NOMO-1 treated with DMSO at 0.1 percent for 48 hours (cell line): ENCODE measurements at regions not wholly inside any gene's neighbourhood (a gene's known extent, or its start where the extent isn't known, plus 50 kb on each side); places are given as distances from the start of the nearest gene placed in this dataset.
A peak's percentile ranks its signal among the peaks of the same experiment; 100 is the strongest.
"Not testable (repeated sequence)": the region's sequence is repeated elsewhere in the genome, so short reads cannot be mapped to it uniquely, and the experiment has no call there.

ENCODE experiments used
- DNase-seq: peaks from one replicate; lab custom pipeline; 2025; ENCODE audit not compliant: unreplicated experiment; lab: John Stamatoyannopoulos, UW

DNA sequence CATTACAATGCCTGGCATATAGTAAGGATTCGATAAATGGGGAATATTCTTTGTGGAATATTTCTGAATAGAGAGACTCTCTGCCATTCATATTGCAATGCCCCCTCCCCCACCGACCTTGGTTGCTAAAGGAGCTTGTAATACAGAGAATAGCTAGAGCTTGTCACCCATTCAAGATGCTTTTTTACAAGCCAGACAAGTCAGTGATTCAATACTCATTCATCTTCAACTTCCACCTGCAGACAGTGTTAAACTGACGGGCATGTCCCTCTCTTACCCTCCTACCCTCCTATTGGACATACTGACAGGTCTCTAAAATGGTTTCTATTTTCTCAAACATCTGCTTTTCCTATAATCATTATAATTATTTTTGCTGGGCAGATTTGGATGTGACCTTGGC is 257.4 kb downstream of the KCNJ2 start:
- DNase-seq, result no peak

DNA sequence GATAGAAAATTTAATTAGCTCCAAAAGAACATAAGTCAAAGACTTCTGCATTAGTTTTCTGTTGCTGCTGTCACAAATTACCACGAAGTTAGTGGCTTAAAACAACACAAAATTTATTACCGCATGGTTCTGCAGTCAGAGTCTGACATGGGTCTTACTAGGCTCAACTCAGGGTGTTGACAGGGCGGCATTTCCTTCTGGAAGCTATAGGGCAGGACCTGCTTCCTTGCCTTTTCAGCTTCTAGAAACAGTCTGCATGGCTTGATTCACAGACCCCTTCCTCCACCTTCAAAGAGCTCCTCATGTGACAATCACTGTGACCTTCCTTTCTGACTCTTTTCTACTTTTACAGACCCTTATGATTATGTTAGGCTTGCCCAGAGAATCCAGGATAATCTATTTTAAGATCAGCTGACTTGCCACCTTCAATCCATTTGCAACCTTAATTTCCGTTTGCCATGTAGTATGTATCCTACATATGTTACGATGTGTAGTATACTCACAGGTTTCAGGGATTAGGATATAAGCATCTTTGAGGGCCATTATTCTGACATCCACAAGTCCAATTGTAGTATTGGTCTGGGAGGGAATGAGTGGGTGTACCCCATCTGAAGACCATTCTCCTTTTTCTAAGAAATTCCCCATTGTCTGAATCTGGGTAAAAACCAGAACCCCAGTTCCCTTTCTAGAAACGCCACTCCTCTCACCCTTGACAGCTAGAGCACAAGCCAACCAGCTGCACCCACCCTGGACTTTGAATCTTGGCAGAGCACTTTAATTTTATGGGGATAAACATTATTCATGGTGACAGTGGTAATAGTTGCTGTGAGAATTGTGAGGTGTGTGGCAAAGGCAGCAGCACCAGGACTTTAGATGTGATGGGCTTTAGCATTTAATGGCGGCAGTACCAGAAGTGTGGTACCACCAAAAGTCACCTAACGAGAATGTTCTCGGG is 265.5 kb downstream of the KCNJ2 start:
- DNase-seq, result no peak

DNA sequence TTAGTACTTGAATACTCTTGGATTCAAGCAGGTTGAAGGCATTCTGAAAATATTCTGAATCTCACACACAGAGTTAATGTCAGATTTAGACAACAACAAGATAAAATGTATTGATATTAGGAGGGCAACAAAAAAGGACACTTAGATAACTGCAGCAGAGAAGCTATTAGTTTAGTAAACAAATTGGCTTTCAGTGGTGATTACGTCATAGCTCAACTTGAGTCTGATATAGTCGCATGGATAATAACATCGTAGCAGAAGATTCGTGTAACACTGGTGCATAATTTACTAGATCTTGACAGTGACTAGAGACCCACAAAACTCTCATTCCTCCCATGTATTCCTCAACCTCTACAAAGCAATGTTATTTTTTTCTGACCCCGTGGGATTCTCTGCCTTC is 268.3 kb downstream of the KCNJ2 start:
- no peak for DNase-seq

DNA sequence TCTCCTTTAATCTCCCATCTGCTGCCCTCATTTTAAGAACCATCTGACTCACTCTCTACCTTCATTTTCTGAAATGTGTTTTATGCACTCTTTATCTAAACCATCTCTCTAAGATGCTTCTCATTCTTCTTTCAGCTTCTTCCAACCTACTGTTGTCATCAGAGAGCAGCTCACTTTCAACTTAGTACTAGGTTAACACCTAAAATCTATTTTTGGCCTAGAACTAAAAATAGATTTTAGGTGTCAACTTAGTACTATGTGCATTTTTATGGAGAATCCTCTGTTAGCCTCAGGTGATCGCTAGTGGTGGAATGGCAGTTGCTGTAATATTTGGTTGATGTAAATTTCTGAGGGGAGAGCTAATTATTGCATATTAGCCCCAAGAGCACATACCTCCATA is 277.1 kb downstream of the KCNJ2 start:
- DNase-seq, result no peak

DNA sequence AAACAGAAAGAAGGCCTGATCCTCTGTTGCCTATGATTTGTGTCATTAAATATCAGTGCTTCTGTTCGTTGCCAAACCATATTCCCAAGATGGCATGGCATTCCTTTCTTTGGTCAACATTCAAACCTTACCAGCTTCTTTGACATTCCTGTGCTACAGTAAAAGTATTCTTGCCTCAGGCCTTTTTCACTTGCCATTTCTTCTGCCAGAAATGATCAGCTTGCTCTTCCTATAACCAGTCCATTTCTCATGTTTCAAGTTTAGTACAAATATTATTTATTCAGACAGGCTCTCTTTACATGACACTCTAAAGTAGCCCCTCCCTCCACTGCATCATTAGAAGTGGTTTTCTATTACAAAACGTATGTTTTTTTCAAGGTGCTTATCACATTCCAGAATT is 278.3 kb downstream of the KCNJ2 start:
- no peak for DNase-seq

DNA sequence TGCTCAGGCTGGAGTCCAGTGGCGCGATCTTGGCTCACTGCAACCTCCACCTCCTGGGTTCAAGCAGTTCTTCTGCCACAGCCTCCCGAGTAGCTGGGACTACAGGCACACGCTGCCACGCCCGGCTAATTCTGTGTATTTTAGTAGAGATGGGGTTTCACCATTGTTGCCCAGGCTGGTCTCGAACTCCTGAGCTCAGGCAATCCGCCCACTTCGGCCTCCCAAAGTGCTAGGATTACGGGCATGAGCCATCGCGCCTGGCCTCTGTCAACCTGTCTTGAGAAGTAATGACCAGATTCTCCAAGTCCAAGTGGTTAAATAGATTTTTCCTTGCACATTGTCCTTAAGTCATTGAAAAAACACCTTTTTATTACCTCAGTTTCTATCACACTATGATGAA is 283.7 kb downstream of the KCNJ2 start:
- not testable (repeated sequence) for DNase-seq

DNA sequence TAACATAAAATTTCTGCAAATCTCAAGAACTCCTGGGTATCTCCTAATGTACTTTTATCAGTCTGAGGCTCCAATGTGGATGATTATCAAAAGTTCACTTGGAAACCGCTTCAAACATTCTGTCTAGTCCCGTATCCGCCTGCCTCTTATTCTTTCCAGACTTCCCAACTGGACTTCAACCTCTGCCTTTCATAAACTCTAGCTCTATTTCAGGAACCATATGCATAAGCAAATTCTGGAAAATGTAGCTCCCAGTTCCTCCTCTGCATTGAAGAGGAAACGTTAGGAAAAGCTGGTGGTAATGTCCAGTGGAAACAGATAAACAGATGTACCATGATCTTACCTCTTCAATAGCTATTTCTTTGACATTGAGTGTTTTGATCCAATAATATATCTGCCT is 285.0 kb downstream of the KCNJ2 start:
- no peak for DNase-seq

DNA sequence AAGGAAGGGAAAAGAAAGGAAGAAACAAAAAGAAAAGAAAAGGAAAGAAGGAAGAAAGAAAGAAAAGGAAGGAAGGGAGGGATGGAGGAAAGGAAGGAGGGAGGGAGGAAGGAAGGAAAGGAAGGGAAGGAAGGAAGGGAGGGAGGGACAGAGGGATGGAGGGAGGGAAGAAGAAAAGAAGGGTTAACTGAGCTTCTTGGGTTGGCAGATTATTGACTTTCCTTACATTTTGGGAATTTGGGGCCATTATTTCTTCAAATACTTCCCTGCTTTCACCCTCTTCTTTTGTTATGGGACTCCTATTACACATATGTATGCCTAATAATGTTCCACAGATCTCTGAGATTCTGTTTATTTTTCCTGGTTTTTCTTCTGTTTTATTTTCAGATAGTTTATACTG is 285.6 kb downstream of the KCNJ2 start:
- no peak for DNase-seq

DNA sequence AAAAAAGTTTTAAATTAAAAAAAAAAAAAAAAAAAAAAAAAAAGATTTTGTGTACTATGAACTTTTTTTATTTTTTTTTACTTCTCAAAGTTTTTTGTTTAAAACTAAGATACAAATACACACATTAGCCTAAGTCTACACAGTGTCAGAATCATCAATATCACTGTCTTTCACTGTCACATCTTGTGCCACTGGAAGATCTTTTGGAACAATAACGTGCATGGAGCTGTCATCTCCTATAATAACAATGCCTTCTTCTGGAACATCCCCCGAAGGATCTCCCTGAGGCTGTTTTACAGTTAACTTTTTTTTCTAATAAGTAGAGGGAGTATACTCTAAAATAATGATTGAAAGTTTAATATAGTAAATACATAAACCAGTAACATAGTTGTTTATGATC is 295.7 kb downstream of the KCNJ2 start:
- DNase-seq, result no peak

DNA sequence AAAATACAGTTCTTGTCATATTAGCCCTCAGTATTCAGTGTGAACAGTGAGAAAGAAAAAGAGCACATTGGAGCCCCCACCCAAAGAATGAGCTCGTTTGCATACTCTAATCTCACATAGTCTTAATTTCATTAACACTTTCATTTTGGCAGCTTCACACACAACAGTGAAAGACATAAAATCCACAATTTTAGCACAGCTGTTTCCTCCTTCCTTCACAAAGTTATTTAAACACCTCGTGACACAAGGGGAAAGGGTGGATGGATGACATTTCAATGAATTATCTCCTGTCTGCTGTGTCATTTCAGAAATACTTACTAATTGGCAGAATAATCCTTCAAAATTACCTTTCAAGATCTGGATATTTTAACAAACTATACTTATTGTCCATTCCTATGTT is 299.3 kb downstream of the KCNJ2 start:
- no peak for DNase-seq

DNA sequence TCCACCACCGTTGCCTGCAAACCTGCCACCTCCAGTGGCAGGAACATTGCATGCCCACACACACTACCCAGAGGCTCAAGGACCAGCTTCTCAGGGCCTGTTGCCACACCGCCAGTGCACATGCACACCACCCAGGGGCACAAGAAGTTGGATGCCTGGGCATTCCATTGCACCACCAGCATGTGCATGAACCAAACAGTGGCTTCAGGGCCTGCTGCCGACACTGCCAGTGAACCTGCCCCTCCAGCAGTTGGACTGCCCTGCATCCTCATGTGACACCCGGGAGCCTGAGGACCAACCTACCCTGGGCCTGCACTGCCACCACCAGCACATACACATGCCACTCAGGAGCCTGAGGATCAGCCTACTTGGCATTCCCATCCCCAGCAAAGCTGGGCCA is 303.7 kb downstream of the KCNJ2 start:
- no peak for DNase-seq

DNA sequence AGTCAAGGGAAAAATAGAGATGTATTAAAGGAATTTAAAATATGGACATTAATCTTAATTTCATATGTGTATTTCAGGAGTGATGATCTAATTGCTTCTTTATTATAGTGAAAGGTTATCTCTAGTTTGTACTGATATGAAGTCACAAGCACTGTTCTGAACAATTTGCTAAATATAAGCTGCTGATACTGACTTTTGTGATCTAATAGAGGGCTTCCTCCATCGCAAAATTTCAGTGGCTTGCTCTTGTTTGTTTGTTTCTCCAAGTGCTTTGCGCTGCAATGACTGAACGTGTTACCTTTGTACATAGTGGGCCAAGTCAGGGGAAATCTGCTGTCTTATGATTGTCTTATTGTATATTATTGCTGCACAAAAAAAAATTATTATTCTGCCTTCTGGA is 307.0 kb downstream of the KCNJ2 start:
- no peak for DNase-seq

DNA sequence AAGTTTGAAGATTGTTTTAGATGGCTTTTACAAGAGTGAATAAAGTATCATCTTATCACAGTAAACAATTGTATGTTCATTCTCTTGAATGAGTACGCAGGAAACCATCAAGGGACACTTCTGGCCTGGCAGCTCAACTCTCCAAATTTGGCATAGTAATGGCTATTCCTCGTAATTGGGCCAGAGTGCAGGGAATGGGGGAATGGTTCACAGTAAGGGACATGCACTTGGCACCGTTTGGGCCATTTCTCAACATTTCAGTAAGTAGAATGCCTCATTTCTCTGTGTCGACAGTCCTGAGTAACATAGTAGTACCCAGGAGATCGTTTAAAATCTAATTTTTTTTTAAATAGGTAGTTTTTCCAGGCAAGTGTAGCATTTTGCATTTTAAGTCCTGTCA is 309.6 kb downstream of the KCNJ2 start:
- DNase-seq, result no peak

DNA sequence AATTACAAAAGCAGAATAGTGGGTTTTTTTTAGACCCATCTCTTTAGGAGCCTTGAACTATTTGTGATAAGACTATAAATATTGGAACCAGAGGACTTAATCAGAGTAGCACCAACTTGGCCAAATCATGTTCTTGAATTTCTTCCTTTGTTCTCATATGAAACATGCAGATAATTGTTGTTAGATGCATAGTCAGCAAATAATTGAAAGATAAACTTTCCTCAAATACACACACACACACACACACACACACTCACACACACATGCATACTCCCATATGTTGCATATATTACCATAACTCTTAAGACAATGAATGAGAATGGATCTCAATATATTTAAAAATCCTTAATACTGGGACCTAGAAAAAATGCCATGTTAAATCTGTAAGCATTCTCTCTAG is 310.4 kb downstream of the KCNJ2 start:
- no peak for DNase-seq

DNA sequence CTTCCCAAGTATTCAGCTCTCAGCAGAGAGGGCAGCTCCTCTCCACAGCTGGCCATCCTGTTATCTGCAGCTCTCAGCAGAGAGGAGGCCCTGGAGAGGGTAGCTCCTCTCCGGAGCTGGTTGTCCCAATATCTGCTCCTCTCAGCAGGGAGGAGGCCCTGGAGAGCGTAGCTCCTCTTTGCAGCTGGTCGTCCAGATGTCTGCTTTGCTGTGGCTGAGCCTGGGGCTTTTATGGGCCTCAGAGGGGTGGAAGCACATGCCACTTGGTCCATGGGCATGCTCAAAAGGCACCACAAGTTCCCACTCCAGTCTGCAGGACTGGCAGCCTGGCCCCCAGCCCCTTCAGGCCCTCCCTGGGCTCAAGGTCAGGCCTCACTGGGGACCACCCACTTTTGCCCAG is 314.3 kb downstream of the KCNJ2 start:
- DNase-seq, result no peak

DNA sequence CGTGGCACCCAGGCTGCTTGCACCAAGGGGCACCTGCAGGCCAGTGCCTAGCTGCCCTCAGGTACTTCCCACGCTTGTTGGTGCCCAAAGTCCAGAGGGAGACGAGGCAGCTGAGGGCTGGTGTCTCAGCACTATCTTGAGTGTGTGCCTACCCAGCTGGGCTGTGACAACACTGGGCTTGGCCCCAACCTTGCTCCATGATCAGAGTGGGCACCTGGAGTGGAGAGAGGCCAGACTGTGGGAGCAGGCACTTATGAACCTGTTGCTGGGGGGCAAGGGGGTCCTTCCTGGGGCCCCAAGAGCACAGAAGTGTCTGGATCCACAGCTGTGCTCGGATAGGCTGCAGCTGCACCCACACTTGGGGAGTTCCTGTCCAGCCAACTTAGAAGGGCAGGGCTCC is 314.7 kb downstream of the KCNJ2 start:
- DNase-seq, result no peak

DNA sequence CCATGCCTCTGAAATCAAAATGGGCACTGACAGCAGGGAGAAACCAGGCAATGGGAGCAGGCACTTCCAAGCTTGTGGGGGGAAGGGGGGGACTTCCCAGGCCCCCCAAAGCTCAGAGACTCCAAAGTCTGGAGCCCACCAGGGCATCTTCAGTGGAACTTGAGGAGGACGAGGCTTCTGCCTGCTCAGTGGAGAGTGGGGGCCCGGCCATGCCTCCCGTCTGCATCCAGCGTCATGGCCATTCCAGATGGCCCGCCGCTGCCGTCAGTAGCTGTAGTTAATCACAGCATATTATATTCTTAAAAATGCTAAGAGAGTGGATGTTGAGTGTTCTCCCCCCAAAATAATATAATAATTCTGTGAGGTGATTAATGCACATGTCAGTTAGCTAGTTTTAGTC is 315.2 kb downstream of the KCNJ2 start:
- DNase-seq, result no peak

DNA sequence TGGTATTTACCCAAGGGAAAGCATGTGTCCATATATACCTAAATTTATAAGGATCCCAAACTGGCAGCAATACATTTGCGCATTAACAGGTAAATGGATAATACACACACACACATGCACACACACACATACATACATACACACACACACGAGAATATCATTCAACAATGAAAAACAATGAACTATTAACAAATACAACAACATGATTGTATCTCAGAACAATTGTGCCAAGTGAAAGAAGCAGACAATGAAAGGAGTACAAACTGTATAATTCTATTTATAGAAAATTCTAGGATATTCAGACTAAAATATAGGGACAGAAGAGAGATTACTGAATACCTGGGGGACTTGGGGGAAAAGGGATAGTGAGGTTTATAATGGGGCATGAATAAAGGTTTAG is 323.0 kb downstream of the KCNJ2 start:
- DNase-seq, result no peak

DNA sequence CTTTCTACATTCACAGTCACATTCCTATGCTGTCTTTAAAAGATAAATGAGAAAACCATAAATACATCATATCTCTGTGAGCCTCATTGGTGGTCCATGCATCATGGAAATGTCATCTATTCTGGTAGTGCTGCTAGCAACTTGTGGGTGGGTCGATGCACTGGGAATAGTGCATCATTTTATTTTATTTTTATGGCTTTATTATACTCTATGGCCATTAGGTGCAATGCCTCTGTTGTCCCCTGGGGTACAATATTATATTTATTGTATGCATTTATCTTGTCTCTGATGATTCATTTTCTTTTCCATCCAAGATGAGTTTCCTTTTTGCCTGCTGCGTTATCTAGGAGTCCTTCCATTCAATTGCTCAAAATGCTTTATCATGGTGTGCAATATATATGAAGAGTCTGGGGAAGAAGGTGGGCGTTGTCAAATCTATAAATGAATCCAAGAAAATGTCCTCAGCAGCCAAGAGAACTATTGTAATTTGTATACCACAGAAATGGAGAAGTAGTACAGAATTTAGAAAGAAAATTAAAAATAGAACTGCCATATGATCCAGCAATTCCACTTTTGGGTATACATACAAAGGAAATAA is 324.0 kb downstream of the KCNJ2 start:
- peak; percentile 57 for DNase-seq

DNA sequence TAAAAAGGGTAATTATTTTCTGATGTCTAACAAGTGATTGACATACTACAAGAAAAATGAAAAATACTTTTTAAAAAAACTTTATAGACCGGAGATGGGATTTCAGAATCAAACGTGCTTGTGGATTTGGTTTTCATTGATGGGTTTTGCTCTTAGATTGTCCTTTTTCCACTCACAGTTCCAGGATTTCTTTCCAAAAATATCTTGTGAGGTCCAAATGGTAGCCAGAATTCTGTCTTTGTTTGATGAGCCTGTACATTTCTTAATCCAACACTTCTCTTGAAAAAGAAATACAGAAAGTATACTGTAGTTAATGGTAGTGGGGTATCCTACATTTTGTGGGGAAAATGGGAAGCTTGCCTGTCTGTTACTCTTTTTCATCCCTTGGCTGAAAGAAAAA is 329.3 kb downstream of the KCNJ2 start:
- DNase-seq, result no peak

DNA sequence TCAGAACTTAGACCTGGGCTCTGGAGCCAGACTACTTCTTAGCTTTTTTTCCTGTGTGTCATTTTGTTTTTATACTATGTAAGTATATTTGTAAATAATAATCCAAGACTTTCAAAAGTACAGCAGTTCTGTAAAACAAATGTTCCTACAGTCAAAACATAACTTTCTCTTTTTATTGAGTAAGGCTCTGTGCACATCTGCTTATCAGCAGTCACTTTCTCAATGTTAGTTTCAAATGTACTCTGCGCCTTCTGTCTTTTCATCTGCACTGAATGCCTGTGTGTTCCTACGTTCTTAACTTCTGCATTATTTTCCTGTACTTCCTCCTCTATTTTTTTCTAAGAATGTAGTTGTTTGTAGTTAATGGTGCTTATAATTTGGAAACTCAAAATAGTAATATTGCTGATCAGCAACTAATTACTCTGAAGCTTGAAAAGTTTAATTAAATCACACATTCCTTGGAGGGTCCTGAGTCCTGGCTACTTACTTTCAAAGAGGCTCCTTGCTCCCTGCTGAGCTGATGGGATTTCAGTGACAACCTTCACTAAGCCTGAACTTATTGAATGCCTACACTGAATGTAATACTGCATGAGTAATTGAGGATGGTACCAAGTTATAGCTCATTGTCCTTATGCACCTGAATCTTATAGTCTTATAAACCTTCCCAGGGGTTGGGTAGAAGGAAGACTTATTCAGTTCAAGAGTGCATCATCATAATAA is 329.9 kb downstream of the KCNJ2 start:
- DNase-seq, result peak; percentile 69

DNA sequence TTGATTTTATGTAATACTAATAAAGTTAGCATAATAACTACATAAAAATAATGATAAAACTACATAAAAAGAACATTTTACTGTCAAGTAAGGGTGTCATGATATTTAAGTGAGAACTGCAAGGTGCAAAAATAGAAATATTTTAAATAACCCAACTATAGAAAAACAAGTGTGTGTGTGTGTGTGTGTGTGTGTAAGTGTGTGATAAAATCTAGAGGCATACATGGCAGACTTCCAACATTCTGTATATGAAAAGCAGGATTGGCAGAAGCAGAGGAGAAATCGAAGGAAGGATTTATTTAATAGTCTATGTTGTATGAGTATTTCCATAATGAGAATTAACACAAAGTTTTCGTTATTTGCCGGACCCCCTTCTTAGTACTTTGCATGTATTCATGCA is 334.1 kb downstream of the KCNJ2 start:
- no peak for DNase-seq
